Coronary artery (tissue), 2 donors: ENCODE measurements at regions not wholly inside any gene's neighbourhood (a gene's known extent, or its start where the extent isn't known, plus 50 kb on each side); places are given as distances from the start of the nearest gene placed in this dataset.

Experiments used
- DNase-seq: peaks from one replicate; pipeline ENCODE4 v3.0.0-alpha.2; 2017; ENCODE audit warnings: low spot score
- H3K27ac ChIP-seq, 2 donors: fragments of 200-600 bp; sonication (generic); one replicate each; pipeline ENCODE4 v1.5.1; 2016 to 2019
- H3K4me3 ChIP-seq: fragments of 200-600 bp; sonication (generic); 2 replicates; pipeline ENCODE4 v1.5.1; 2016; ENCODE audit warnings: mild to moderate bottlenecking, moderate library complexity
- CTCF ChIP-seq: fragments of 200-600 bp; sonication (generic); IDR thresholded peaks from one replicate; pipeline ENCODE4 v1.5.1; 2019; ENCODE audit warnings: antibody characterized with exemption

- Histone ChIP-seq H3K27ac (no peak overlapping the region), H3K4me3 (no peak overlapping the region)
- DNase-seq, result no peak
- TF ChIP-seq CTCF, result no peak
These were observed 138.4 kb upstream of the SLC28A3 start for GRCh38 chr9:84478996-84479395.

GRCh38 chr9:84480071-84480470 is 139.5 kb upstream of the SLC28A3 start:
- TF ChIP-seq CTCF, result no peak
- DNase-seq, result no peak
- H3K4me3 ChIP-seq, result no peak overlapping the region
- H3K27ac ChIP-seq, result no peak overlapping the region

DNA sequence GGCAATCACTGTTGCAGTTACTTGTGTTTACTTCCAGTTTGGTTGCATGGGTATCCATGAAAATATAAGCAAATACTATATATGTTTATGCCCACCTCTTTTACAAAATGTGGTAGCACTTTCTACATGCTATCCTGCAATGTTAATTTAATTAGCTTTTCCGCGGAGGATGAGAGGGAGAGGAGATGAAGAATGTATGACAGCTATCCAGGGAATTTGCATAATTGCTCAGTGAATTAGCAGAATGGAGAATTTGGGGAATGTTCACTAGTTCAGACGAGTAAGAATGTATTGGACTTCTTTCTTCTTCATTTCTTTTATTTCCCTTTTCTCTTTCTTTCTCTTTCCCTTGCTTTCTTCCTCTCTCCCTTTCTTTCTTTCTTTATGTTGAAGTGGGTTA is 140.7 kb upstream of the SLC28A3 start:
- H3K27ac ChIP-seq, result no peak overlapping the region
- no peak for DNase-seq
- TF ChIP-seq CTCF, result no peak
- no peak overlapping the region for H3K4me3 ChIP-seq

- no peak for TF ChIP-seq CTCF
- no peak overlapping the region for H3K27ac ChIP-seq
- H3K4me3 ChIP-seq, result no peak overlapping the region
- DNase-seq, result no peak
These were observed 141.2 kb upstream of the SLC28A3 start for GRCh38 chr9:84481636-84482218.

DNA sequence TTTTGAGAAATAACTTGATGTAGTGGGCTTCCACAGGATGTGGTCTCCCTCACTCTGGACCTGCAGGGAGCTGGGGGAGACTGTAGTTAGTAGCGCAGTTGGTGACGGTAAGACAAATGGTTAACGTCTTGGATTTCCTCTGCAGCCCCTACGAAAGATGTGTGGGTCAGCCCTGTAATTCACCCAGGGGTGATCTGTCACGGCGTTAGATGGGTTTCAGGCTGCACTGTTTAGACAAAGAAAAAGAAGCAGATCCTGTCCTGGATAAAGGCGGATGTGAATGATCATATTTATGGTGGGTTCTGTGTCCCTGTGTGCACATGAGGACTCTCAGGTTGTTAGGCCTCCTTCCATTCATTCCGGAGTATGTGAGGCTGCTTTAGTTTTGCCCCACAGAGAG is 142.0 kb upstream of the SLC28A3 start:
- TF ChIP-seq CTCF, result no peak
- DNase-seq, result no peak
- H3K27ac ChIP-seq, result no peak overlapping the region
- no peak overlapping the region for H3K4me3 ChIP-seq

DNA sequence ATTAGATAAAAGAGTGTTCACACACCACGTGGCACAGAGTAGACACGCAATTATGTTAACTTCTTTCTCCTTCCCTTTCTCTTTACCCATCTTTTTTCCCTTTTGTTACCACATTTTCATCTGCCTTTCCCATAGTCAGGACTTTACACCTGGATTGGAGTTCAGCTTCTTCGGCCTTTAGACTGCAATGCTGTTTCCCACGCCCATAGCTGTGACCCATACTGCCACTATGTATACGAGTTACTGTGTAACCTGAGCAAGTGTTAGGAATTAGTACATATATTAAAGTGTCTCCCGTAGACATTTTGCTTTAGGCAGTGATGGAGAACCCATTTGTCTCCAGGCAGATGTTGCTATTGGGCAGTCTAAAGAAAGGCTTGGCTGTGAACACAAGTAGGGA is 143.6 kb upstream of the SLC28A3 start:
- no peak for DNase-seq
- H3K4me3 ChIP-seq, result no peak overlapping the region
- H3K27ac ChIP-seq, result no peak overlapping the region
- no peak for TF ChIP-seq CTCF

DNA sequence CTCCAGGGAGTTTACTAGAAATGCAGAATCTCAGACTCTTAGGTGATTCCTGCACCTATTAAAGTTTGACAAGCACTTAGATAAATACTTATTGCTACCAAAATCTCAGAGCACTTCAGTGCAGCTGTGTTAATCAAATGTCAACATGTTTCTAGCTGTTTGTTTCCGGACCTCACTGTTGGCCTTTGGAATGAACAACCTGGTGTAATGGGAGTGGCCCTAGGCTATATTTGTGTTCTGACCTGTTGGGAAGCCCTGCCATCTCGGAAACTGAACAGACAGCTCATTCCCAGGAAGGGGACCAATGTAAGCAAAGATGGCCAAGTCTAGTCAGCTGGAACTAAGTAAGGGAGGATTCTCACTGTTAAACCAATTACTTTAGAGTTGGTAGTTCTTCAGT is 145.0 kb upstream of the SLC28A3 start:
- no peak overlapping the region for H3K4me3 ChIP-seq
- no peak for DNase-seq
- no peak for TF ChIP-seq CTCF
- H3K27ac ChIP-seq, result no peak overlapping the region
